GM19468 (cell line): ENCODE measurements at regions not wholly inside any gene's neighbourhood (a gene's known extent, or its start where the extent isn't known, plus 50 kb on each side); places are given as distances from the start of the nearest gene placed in this dataset.

Experiments
- ATAC-seq: cut with Tn5 transposase; IDR thresholded peaks from one replicate; pipeline ENCODE4 v1.9.1; 2021; ENCODE audit warnings: mild to moderate bottlenecking, moderate library complexity, moderate number of reproducible peaks; ENCODE audit not compliant: unreplicated experiment; ENCODE audit errors: extremely low read depth

- no peak for ATAC-seq
Measured at GRCh38 chr15:95492388-95493070, 838.0 kb upstream of the NR2F2 start.

GRCh38 chr15:95494971-95495541 is 835.4 kb upstream of the NR2F2 start:
- no peak for ATAC-seq

DNA sequence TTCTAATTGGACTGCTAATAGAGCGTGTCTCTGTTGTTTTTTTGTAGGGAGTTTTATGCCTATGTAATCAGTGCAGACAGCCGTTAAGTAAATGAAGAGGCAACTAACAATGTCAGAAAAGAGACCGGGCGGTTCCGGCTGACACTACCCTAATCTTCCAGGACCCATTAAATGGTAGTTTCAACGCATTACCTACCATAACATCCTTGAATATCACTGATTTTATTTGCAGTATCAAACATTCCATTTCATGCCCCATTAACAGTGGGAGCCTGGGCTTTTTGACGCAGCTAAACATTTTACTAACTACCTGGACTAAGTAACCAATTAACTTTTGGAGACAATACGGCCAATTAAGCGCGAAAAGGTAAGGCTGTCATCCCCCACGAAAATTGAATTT is 832.9 kb upstream of the NR2F2 start:
- ATAC-seq, result no peak

DNA sequence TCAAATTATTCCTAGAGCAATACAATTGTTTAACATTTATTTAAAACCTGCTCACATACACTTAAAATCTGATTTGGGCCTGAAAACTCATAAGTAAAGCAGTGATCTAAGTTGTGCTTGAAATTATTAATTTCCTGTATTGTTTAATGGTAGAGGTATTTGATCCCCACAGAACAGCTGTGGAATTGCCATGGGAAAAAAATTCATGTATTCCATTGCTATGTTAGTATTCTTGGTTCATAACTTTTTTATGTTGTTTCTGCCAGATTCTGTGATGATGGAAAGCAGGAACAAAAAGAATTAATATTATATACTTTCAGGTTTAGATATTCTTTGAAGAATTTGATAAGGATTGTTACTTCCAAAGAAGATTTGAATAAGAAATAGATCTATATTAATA is 831.5 kb upstream of the NR2F2 start:
- no peak for ATAC-seq

- no peak for ATAC-seq
Measured at GRCh38 chr15:95499397-95499796, 831.1 kb upstream of the NR2F2 start.

DNA sequence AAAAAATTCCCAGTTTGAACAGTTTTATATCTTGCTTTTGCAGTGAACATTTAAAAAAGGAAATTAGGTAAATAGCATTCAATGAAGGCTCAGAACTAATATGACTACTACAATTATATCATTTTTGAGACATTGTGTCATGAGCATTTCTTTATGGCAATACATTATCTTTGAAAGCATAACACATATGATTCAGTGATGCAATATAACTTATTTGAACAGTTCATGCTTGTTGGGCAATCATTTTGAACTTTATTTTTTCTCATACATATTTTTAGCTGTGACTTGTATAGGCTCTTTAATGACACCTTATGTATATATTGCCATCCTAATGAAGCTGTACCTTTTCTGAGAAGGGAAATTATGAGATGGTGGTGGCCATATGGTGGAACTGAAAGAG is 828.6 kb upstream of the NR2F2 start:
- ATAC-seq, result no peak

DNA sequence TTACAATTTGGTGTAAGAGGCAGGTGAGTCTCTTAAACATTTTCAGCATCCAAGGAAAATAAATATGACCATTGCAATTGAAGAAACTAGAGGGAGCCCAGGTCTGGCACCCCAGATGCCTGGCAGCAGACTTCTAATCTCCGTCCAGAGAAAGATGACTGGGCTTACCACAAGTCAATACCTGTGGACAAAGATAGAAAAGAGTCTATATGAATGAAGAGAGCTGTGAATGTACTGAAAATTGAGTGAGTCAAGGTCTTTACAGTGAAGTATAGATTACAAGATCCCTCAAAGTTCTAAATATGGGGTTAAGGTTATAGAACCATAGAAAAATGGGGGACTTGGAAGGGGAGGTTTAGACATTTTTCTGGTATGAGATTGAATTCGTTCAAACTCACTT is 827.4 kb upstream of the NR2F2 start:
- ATAC-seq, result no peak

GRCh38 chr15:95503640-95504225 is 826.8 kb upstream of the NR2F2 start:
- no peak for ATAC-seq

DNA sequence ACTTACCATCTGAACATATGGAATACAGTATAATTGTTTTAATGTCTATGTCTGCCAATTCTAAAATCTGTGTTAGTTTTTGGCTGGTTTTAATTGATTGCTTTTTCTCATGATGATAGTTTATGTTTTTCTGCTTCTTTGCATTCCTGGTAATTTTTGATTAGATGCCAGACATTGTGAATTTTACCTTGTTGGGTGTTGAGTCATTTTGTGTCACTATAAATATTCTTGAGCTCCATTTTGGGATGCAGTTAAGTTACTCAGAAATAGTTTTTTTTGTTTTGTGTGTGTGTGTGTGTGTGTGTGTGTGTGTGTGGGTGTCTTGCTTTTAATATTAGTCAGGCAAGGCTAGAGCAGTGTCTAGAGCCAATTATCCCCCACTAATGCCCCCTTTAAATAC is 818.8 kb upstream of the NR2F2 start:
- ATAC-seq, result no peak

- no peak for ATAC-seq
Measured at GRCh38 chr15:95512906-95513305, 817.6 kb upstream of the NR2F2 start.

GRCh38 chr15:95519887-95520286 is 810.6 kb upstream of the NR2F2 start:
- no peak for ATAC-seq

- ATAC-seq, result no peak
Measured at GRCh38 chr15:95520511-95520910, 810.0 kb upstream of the NR2F2 start.

GRCh38 chr15:95520922-95521321 is 809.6 kb upstream of the NR2F2 start:
- ATAC-seq, result no peak

GRCh38 chr15:95522533-95522932 is 808.0 kb upstream of the NR2F2 start:
- no peak for ATAC-seq

DNA sequence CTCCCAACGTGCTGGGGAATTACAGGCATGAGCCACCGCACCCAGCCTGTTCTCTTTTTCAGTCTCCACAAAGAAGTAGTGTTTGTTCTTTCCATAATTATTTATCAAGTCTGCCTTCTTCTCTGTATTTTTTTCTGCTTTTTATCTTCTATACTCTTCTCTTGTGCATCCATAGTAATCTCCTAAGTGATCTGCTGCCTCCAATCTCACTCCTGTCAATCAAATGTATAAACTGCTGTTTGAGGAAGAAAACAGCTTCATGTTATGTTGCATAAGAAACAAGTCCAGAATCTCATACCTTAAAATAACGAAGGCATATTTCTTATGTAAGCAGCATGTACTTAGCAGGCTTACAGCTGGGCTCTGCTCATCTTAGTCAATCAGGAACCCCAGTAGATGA is 801.6 kb upstream of the NR2F2 start:
- no peak for ATAC-seq

DNA sequence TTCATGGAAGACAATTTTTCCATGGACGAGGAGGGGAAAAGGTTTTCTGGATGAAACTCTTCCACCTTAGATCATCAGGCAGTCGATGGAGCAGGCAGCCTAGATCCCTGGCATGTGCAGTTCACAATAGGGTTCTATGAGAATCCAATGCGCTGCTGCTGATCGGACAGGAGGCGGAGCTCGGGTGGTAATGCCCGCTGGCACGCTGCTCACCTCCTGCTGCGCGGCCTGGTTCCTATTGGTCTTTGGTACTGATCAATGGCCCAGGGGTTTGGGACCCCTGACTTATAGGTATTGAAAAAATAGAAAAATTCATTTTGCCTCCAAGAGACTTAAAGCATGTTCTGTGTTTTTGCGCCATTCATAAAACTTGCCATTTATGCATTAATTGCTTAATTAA is 793.9 kb upstream of the NR2F2 start:
- ATAC-seq, result no peak

GRCh38 chr15:95538693-95539092 is 791.8 kb upstream of the NR2F2 start:
- ATAC-seq, result no peak

DNA sequence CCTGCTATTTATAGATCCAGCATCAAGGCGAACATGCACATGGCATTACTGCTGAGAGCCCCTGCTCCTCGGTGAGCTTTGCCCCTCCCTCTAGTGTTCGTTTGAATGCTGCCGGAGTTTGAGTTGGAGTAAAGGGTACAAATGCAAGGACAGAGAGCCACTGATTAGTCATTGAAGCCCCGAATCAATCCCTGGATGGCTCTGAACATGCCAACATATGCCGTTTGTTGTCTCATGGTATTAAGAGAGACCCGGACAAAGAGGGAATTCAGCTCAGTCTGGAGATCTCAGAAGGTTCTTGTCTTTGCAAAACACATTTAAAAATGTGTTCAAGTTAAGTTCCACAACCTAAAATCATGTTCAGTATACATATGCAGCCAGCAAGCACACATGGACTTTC is 789.2 kb upstream of the NR2F2 start:
- no peak for ATAC-seq

DNA sequence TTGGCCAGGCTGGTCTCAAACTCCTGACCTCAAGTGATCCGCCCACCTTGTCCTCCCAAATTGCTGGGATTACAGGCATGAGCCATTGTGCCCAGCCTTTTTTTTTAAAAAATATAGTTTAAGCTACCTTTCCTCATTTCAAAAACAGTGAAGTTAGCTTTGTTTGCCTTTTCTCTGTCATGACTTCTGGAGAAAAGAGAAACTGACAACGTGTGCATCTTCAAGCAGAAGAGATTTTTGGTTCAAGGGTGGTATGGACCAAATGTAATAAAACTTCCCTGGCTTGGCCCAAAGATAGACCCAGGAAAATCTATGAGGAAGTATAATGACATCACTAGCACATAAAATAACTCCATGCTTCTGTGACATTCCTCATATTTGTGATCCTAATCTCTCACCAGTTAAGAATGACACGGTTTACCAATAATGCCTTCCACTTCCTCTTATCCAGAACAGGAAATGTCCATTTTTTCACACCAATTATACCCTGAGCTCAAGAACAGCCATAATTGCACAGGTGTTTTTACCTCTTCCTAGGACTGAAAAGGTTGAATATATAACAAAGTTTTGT is 781.2 kb upstream of the NR2F2 start:
- no peak for ATAC-seq

GRCh38 chr15:95550702-95551101 is 779.8 kb upstream of the NR2F2 start:
- ATAC-seq, result no peak

GRCh38 chr15:95556225-95556624 is 774.3 kb upstream of the NR2F2 start:
- ATAC-seq, result no peak

- no peak for ATAC-seq
Measured at GRCh38 chr15:95556866-95557225, 773.7 kb upstream of the NR2F2 start.
